SU-DHL-6 (cell line): ENCODE measurements at regions not wholly inside any gene's neighbourhood (a gene's known extent, or its start where the extent isn't known, plus 50 kb on each side); places are given as distances from the start of the nearest gene placed in this dataset.

Source experiments
- CTCF ChIP-seq: fragments of 200-600 bp; sonication (generic); IDR thresholded peaks from one replicate; pipeline ENCODE4 v1.5.1; 2017; ENCODE audit warnings: antibody characterized with exemption, mild to moderate bottlenecking, low read length, moderate library complexity; ENCODE audit not compliant: insufficient read depth, poor library complexity, severe bottlenecking
- EZH2phosphoT487 ChIP-seq: fragments of 200-600 bp; sonication (generic), shearing (Covaris generic); conservative IDR thresholded peaks from 2 replicates; pipeline ENCODE4 v1.6.1; 2018; ENCODE audit warnings: mild to moderate bottlenecking, antibody characterized with exemption, low read length, moderate library complexity, mixed read lengths

- no peak for TF ChIP-seq CTCF
- TF ChIP-seq EZH2phosphoT487 = no peak
Measured at GRCh38 chr5:117649821-117650220, 1075.2 kb upstream of the SEMA6A start.
